Femur (tissue), 1 donor: ENCODE measurements at regions not wholly inside any gene's neighbourhood (a gene's known extent, or its start where the extent isn't known, plus 50 kb on each side); places are given as distances from the start of the nearest gene placed in this dataset.
A peak's percentile ranks its signal among the peaks of the same experiment; 100 is the strongest.

Experiments
- DNase-seq: peaks from one replicate; pipeline ENCODE4 v3.0.0-alpha.2; 2017

DNA sequence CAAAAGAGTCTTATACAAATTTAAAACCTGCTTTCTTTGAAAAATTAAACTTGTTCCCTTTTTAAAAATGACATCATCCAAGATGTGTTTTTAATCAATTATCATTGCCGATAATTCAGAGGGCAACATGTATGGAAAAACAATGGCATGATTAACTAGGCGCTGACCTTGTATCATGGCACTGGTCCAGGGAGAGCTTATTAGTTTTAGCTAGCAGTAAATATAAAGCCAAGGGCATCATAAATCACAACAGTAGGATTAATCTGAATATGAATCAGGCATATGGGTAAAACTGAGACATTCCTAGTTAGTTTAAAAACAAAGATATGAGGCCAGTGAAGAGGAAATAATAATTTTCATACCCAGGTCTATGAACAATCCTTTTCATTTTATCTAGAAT is 374.0 kb downstream of the HDGFL1 start:
- DNase-seq, result no peak

DNA sequence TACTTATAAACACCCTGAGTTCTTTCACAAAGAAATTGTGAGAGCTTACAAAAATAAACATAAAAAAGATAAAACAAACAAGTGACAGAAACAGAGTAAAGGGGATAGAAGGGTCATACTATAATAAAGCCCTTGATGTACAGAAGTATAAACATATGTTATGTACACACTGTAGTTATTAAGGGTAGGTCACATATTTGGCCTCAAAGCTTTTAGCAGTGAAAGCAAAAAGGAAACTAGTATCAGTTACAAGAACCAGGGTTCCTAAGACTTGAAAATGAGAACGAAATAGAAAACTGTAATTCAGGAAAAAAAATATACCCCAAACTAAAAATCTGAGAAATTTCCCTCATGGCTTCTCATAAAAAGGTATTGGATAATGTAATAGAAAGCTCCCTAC is 380.6 kb downstream of the HDGFL1 start:
- no peak for DNase-seq

DNA sequence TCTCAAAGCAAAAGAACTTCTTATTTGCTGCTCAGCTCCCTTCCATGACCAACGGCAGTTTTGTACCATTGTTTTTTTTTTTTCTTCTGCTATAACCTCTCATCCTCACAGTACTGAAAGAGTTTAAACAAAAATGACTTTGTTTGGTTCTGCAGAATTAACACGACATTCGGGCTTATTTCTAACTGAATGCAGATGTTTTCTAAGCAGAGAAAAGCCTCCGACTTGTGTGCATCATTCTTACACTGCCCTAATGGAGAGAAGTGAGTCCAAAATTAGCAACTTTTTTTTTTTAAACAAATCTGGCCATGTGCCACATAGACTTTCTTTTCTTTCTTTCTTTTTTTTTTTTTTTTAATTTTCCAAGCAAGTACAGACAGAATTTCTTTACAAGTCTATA is 382.7 kb downstream of the HDGFL1 start:
- DNase-seq, result no peak

DNA sequence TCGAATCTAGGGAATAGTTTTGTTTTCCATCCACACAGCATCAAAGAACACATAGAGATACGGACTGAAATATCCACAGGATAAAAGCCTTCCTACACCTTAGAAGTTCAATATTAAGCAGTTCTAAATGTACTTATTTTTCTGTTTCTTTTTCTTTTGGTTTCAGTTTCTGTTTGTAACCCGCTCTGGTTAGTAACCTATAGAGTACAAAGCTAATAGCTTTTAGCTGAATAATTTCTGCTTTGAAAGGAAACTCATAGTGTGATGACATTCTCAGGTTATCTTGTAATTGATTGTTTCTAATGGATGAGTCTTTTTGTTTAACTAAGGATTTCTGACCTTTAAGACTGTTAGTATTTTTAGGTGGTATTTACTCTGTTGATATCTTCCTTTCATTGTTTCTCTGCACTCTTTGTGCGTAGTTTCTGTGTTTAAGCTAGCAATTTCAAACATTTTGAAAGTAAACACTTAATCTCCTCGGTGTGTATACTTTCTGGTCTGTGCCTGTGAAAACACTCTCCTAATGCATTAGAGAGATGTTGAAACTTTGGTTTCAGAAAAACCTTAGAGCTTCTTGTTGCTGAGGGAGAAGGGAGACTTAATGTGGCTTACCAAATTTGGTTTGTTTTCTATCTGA is 385.5 kb downstream of the HDGFL1 start:
- no peak for DNase-seq

DNA sequence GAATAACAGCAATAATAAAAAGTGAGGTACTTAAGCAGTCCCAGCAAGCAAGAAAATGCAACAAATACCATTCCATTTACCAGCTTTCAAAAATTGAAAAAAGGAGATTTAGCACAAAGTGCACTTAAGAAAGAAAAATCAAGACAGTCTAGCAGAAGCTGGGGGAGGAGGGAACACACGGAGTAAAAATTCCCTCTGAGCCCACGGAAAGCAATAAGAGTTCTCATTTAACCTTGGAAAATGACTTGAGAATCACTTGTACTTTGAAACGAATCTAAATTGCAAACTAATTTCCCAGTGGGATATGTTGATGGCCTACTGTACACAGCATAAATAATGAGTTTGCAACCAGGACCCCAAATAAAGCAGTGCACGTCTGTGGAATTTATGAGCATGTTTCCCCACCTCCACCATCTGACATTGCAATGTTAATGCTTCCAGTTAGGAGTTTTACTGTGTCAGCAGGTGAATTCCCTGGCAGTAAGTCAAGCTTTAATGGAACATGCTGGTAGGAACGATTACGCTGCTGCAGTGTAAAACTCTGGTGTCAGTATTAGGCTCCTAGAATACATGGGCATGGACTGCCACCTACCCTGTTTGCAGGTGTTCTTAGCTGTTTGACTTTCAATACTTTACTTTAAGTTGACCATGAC is 386.8 kb downstream of the HDGFL1 start:
- DNase-seq, result no peak

DNA sequence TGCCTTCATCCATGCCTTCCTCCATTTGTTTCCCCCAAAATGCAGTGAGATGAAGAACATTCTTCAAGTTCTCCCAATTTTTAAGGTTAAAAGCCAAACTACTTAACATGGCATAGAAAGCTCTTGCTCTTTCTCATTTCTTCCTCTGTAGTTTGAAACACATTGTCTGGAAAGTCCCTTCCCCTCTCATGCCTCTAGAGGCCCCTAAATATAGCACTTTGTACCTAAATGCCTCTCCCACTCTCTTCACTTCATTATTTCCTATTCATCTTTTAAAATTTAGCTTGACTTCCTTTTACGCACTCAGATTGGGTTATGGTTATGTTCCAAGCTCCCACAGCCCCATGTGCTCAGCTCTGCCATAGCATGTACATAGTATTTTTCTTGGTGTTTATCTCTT is 389.3 kb downstream of the HDGFL1 start:
- no peak for DNase-seq

DNA sequence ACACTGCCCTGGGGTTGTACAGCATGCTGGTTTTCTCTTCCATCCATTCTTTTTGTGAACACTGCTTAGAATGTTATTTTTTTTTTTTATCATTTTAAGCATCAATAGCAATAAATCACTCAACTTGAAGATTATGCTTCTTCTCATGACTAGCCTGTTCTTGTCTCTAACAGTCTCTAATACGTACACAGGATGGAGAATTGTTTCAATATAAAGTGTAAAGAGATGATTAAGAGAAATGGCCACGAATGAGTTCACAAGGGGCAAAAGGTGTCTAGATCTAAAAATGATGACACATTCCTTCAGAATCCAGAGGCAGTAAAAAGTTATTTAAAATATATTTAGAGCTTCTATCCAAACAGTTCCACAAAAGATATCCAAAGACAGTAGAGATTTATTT is 390.2 kb downstream of the HDGFL1 start:
- DNase-seq, result no peak

DNA sequence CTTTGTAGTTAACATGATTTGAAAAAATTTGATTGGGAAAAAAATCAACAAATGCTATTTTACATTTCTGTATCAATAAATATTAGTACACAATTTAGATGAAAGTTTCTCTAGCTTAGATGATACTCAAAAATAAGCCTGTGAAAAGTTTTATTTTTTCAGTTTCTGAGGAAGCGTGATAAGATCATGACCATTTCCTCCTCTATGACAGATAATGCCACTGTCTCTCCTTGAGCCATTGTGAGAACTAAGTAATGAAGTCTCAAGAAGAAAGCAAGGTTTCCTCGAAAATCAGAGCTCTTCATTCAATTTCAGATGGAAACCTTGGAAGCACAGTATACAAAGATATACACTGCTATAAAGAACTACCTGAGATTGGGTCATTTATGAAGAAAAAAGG is 395.0 kb downstream of the HDGFL1 start:
- no peak for DNase-seq

DNA sequence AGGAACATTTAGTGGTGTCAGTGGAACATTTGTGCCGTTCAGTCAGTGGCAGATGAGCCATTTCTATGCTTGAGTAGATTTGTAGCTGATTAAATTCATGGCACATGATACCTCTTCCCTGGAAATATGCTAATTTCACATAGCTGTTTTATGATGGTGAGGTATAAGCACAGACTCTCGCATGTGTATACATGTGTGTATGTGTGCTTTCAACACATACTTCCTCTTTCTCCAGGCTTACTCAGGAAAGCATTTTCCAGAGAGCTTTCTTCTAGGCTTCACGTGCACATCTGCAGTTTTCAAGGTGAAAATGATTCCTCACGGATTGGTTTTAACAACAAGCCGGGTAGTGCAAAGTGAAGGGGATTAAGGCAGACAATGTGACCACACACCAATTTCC is 396.5 kb downstream of the HDGFL1 start:
- DNase-seq, result no peak

DNA sequence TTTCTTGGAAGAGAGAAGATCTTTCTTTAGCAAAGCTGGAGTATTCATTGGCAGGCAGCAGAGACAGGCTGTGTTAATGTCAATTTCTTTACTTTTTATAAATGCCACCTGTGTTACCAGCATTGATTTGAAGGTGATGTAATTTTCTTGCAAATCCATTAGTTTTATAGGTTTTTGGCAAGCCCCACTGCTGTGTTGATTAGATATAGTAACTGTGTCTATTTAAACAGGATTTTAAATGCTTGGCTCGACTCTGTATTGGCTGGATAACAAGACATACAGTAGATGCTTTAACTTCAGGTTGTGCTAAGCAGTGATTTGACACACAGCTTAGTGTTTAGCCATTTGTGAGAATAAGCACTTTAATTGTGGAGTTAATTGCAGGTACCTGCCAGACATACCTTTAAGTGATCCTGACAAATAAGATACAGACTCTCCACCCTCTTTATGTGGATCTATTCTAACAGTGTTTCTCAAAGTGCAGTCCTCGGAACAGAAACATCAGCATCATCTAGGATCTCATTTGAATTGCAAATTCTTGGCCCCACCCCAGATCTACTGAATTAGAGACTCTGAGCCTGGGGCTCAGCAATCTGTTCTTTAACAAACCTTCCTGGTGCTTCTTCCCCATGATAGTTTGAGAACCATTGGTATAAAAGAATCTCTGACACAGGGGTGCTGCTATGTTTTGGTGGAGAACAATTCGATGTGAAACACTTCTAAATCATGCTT is 397.5 kb downstream of the HDGFL1 start:
- DNase-seq, result no peak

DNA sequence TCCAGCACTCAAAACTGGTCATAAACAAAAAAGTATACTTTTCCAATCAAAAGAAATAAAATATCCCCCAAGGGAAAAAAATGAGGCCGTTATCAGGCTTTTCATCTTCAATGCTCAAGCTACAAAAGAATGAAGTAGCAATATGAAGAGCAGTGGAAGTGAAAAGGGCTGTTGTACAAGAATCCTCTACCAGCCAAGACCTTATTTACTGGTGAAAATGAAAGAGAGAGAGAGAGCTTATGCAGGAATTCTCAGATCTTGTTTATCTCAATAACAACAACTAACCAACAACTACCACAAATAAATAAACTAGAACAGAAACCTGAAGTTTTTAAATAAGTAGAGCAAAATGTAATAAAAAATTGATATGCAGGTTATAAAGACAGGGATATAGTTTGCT is 400.6 kb downstream of the HDGFL1 start:
- no peak for DNase-seq

DNA sequence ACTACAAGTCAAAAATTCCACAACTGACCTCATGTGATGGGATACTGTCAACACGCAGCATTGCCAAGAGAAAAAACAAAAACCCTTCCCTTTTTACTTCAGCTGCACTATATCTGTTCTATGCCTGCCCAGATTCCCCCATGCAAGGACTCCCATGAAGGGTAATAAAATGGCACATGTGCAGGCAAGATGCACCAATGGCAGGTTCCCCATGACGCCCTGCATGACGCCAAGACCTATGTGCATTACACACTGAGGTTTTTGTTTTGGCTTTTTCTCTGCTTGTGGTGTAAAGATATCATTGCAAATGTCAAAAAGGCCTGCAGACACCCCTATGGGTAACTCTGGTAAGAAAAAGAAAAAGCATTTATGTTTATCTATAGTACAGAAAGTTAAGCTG is 403.4 kb downstream of the HDGFL1 start:
- DNase-seq, result no peak

DNA sequence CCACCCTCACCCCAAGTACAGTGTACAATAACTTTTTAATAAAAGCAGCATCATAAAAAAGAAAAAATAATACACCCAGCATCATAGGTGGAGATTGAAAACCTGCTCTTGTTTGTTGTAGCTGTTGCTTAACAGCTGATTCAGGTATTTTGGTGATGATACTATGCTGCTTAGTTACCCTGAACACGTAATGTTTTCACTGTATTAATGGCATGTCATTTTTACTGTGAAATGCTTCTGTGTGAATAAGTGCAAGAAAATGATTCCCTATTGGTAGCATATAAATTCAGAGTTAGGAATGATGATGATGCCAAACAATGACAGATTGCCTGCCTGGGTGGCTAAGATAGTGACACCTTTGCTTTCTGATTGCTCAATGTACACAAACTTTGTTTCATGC is 405.7 kb downstream of the HDGFL1 start:
- no peak for DNase-seq

DNA sequence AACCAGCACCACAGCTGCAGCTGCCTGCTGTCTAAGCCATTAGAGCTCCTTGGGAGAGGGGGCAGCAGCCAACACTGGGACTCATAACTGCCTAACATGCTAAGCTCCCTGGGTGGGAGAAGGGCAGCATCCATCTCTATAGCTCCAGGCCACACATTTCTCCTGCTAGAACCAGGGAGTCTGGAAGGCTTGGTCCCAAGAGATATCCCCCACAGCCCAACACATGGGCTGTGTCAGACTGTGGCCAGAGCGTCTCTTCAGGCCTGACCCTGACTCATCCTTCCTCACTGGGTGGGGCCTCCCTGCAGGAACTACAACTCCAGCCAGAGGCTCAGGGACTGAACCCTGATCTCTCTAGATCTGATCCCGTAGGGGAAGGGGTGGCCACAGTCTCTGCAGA is 411.1 kb downstream of the HDGFL1 start:
- DNase-seq, result no peak

DNA sequence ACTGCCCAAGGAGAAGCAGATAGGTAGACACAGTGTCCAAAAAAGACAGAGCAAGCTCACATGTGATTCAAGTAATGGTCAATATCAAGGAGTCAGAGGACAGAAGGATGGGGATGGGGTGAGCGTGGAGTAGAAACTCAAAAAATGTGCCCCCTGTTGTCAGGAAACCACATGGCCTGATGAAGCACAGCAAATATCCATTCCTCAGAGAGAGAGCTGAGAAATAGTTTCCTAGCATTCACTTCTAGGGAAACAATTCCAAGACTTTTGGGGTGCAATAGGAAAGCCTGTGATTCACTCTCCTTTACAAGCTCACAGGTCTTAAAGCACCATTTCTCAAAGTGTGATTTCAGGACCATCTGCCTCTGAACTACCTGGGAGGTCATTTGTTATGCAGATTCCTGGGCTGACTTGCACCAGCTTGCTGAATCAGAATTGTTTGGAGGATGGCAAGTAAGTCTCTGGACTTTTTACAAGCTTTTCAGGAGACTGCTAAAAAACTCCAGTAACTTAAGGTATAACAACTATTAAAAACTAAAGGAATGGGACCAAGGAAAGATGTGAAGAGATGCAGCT is 432.8 kb downstream of the HDGFL1 start:
- no peak for DNase-seq

DNA sequence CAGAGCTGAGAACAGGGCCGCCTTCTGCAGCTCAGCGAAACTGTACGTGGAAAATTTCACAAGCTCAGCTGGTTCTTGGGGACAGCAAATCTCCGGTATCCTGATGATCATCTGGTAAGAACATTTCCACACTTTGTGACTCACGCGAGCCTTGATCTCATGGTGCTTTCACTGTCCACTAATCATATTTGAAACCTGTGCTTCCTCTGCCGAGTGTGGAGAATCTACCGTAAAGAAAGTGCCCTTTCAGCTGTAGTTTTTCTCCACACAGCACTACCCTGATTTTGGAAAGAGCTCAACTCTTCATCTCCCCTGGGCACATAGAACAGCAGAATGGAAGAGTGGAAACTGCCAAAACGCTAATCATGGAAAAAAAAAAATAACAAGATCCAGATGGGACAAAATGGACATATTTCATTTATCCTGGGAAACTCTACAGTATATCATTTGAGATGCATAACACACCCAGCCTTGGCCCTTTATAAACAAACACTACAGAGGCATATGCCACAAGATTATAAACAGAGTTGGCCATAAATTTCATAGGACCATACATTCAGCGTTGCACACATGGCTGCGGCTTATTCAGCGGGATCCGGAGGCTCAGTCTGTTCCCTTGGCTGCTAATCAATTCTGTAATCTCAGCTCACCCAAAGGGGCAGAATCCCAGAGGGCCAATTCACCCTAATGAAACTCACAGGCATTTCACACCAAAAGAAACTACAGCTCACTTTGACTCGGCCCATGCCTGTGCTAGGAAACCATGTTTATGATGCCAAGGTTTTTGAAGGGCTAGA is 434.5 kb downstream of the HDGFL1 start:
- peak; percentile 72 for DNase-seq

DNA sequence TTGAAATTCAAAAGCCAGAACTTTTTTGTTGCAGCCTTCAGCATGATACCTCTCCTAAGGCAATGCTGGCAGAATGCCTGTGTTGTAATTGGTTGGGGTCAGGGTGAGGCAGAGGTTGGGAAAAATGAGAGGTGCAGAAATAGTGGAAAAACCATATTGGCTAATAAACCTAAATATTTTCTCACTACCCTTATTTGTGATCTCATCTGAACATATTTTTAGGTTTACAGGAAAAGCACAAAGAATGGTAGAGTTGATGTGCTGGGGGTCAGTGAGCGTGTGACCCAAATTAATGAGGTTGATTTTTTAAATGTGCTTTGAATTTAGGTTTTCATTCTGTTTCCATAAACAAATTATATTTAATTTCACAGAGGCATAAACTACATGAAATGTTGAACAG is 437.3 kb downstream of the HDGFL1 start:
- no peak for DNase-seq

DNA sequence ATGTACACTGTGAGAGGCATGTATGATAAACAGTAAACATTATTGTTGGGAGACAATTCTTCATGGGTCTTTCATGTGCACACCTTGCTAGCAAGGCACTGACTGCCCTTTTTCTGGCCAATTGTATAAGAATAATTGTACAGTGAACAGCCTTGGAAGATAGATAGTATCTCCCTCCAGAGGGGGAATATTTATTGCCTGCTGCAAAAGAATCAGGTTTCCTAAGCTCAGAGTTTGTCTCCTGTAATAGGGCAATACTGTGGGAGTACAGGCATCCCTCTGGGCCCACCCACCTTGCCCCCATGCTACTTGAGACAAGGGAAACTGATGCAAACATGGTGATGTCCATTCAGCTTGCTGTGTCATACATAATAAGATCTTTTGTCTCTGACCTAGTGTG is 442.2 kb downstream of the HDGFL1 start:
- no peak for DNase-seq

DNA sequence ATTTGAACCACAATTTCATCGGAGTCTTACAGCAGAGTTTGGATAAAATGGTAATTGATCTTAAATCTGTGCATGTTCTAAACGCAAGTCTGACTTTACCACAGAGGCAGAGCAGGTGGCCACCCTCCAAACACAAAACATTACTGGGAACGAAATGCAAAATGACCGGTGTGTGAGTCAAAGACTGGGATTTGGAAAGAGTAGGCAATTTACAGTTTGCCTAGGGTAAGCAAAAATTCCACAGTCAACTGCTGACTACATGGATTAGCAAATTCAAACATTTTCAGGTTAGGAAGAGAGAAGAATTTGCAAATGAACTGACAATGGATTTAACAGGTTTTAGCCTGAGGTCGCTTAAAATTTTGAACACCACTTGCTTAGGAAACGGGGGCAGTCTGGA is 444.4 kb downstream of the HDGFL1 start:
- peak; percentile 25 for DNase-seq

DNA sequence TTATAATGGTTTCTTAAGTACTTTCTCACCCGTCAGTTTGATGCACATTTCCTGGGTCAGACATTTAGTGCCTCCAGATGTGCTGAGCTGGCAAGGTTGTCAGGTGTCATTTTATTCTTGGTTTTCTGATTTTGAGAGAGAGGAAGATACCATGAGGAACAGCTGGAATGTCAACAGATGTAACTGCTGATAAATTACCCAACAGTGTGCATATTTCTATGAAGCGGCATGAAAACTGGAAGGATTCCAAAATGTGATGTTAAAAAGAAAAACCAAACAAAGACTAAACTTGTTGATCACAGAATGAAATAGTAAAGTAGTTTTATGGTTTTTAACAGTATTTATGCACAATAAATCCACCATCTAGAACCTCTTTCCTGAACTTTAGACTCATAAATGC is 447.3 kb downstream of the HDGFL1 start:
- DNase-seq, result no peak

DNA sequence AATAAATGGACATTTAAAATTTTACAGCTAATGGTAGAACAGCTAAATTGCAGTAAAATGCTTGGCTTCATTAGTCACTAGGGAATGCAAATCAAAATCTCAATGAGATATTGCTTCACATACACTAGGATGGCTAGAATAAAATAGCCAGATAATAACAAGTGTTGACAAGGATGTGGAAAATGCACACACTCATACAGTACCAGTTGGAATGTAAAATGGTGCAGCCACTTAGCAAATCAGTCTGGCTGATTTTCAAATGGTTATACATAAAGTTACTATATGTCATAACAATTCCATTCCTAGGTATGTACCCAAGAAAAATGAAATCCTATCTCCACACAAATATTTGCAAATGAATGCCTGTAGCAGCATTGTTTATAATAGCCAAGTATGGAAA is 452.1 kb downstream of the HDGFL1 start:
- DNase-seq, result no peak

DNA sequence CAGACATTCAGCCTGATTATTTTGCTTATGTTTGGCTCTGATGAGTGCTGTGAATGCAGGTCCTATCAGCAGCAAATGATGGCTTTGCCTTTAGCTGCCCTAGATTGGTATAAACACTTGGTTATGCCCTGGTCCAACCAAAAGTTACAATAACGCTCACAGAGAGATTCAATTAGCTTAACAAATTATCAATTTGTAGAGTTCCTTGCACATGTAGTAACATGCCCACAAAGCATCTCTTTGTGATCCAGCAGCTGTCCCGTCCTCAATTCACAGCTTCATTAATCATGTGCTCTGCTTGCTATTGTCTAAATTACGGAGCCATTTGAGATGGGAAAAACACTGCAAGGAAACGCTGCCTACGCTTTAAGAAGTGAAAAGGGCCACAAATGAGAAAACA is 457.9 kb downstream of the HDGFL1 start:
- no peak for DNase-seq

DNA sequence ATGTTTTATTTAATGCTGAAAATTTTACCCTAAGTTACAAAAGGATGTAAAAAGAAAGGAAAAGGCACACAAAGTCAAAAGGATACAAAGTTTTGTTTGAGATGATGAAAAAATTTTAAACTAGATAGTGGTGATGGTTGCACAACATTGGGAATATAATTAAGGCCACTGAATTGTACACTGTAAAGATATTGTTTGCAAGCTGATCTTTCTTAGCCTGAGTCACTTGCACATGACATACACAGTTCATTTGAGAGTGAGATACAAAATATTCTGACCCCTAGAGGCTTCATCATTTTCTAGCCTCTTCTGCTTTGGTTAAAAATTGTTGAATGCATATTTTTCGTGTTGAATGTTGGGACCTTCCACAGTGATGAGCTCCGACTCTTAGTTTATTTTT is 462.6 kb downstream of the HDGFL1 start:
- no peak for DNase-seq
